Stimulated activated naive CD8-positive, alpha-beta T cell treated with anti-CD3 and anti-CD28 coated beads, Interleukin-15, amount 100 ng/mL, for 72 hours (primary cell): ENCODE measurements at regions not wholly inside any gene's neighbourhood (a gene's known extent, or its start where the extent isn't known, plus 50 kb on each side); places are given as distances from the start of the nearest gene placed in this dataset.

ENCODE experiments used
- ATAC-seq: fragments of 150-1000 bp; cut with Tn5 transposase; 2 replicates; pipeline ENCODE4 v1.10.0; 2021; ENCODE audit warnings: mild to moderate bottlenecking, moderate library complexity
- DNase-seq, 2 donors: peaks; one replicate each; pipeline ENCODE4 v3.0.0; 2021 to 2022
- H3K27ac Mint-ChIP-seq, 2 donors: one replicate each; pipeline ENCODE4 v1.8.0; 2022; ENCODE audit warnings: mild to moderate bottlenecking in 2 of 2, mixed read lengths in 2 of 2, moderate library complexity in 2 of 2
- H3K27me3 Mint-ChIP-seq: one replicate; pipeline ENCODE4 v1.8.0; 2022; ENCODE audit warnings: mixed read lengths
- H3K4me1 Mint-ChIP-seq: one replicate; pipeline ENCODE4 v1.8.0; 2022; ENCODE audit warnings: mild to moderate bottlenecking, mixed read lengths
- H3K4me3 Mint-ChIP-seq, 2 donors: one replicate each; pipeline ENCODE4 v1.8.0; 2022; ENCODE audit warnings: mild to moderate bottlenecking in 2 of 2, mixed read lengths in 2 of 2, moderate library complexity in 1 of 2
- H3K9me3 Mint-ChIP-seq, 2 donors: one replicate each; pipeline ENCODE4 v1.8.0; 2022; ENCODE audit warnings: mixed read lengths in 2 of 2

DNA sequence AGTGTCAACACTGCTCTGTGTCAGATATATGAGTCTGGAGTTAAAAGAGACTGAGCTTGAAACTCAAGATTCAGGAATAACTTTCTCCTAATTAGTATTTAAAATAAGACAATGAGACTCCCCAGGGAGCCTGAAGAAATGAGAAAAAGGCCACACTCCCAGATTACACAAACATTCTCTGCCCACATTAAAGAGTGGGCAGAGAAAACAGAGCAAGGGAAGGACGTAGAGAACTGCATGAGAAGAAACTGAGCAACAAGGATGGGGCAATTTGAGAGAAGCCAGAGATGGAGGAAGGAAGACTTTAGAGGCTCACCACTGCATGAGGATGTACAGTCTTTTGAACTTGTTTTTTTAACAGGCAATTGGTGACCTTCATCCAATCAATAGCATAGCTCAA, 438.2 kb downstream of the TDRD15 start:
- H3K27me3 Mint-ChIP-seq = no peaks in the 10 kb centered on the region
- no peak for ATAC-seq

DNA sequence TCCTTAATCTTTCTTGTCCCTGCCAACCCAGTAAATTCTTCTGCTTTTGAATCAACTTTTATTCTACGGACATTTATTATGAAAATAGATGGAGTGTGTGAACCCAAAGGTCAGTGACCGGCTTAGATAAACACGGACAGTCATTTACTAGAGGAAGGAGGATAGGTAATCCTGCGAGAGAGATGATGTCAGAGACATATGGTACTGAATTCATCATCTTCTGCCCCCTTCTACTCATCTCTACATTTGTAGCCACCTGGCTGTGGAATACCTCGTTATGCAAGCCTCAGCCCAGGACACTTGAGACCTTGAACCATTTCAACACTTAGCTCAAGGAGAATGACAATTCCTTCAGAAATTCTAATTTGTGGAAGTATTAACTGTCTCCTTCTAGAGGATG, 443.6 kb downstream of the TDRD15 start:
- Mint-ChIP-seq H3K27me3 (no peaks in the 10 kb centered on the region), H3K4me1 (no peaks in the 10 kb centered on the region), H3K27ac (no peak overlapping the region), H3K9me3 (peaks cover 5 to 19% of the 10 kb centered on the region in 2 donors), H3K4me3 (no peak overlapping the region)
- ATAC-seq (no peak), DNase-seq (no peak)

More for the DNA sequence above, 438.2 kb downstream of the TDRD15 start:
- Mint-ChIP-seq H3K4me3 (no peak overlapping the region), H3K27ac (no peak overlapping the region), H3K4me1 (no peaks in the 10 kb centered on the region), H3K9me3 (peaks cover 5 to 10% of the 10 kb centered on the region in 2 donors)
- DNase-seq = no peak

DNA sequence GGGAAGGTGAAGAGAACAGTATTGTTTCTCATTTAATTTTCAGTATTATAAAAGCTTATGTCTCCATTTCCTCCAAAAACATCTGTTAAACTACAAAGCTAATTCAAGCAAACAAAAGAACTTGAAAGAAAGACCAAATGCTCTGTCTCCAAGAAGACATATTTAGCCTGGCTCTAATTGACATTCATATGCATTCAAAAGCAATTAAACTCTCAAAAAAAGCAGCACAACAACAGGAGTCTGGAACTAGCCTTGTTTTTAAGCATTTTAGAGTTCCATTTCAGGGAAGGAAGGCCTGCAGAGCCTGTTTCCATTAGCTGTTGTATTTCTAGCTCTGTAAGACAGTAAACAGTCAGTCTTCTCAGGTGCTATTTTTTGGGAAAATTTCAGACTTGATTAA, 447.9 kb downstream of the TDRD15 start:
- Mint-ChIP-seq H3K4me3 (no peak overlapping the region), H3K4me1 (no peaks in the 10 kb centered on the region), H3K9me3 (peaks cover 5 to 28% of the 10 kb centered on the region in 2 donors), H3K27me3 (no peaks in the 10 kb centered on the region), H3K27ac (no peak overlapping the region)
- no peak for DNase-seq
- no peak for ATAC-seq

DNA sequence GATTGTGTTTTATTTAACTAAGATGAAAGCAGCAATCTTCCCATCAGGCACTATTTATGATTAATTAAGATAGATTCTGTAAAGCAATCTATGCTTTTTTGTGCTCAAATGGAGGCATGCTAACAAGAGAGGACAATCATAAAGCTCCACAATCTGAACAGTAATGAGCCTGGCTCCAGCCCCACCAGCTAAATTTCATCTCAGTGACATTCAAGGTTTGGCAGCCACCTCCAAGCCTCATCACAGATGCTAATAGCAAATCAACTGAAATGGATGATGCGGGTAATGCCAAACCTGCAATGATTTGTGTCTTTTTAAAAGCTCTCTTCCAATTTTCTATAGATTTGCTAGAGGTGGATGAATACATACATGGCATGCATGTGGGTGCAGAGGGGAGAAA, 456.6 kb downstream of the TDRD15 start:
- DNase-seq = no peak
- peaks cover 6 to 7% of the 10 kb centered on the region in 2 donors for H3K9me3 Mint-ChIP-seq
- H3K4me3 Mint-ChIP-seq = no peak overlapping the region
- H3K4me1 Mint-ChIP-seq = no peaks in the 10 kb centered on the region
- no peaks in the 10 kb centered on the region for H3K27me3 Mint-ChIP-seq
- ATAC-seq = no peak
- no peak overlapping the region for H3K27ac Mint-ChIP-seq

DNA sequence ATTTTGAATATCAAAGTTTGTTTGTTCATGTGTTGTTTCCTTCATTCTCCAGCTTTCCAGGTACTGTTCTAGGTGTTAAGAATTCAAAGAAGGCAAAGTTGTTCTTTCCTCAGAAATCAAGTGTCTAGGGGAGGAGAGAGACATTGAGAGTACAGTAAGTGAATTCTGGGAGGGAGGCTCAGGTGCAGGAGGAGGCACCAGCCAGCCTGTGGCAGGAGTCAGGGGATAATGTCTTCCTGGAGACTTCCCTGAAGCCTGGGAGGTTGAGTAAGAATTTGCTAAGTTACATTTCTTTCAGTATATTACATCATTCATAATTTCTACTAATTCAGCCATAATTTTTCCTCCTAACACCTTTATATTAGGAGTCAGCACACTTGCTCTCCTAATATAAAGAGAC, 462.1 kb downstream of the TDRD15 start:
- DNase-seq (no peak), ATAC-seq (no peak)
- Mint-ChIP-seq H3K4me1 (no peaks in the 10 kb centered on the region), H3K27ac (peak overlapping the region in 1 of 2 donors; percentile 49), H3K4me3 (no peak overlapping the region), H3K27me3 (no peaks in the 10 kb centered on the region), H3K9me3 (peaks cover under 1 to 11% of the 10 kb centered on the region in 2 donors)

GRCh38 chr2:21590026-21590690, 466.4 kb downstream of the TDRD15 start:
- Mint-ChIP-seq H3K27ac (no peak overlapping the region), H3K4me3 (no peak overlapping the region), H3K4me1 (no peaks in the 10 kb centered on the region), H3K9me3 (peaks cover 5% of the 10 kb centered on the region in 2 donors), H3K27me3 (no peaks in the 10 kb centered on the region)
- DNase-seq = no peak
- no peak for ATAC-seq

DNA sequence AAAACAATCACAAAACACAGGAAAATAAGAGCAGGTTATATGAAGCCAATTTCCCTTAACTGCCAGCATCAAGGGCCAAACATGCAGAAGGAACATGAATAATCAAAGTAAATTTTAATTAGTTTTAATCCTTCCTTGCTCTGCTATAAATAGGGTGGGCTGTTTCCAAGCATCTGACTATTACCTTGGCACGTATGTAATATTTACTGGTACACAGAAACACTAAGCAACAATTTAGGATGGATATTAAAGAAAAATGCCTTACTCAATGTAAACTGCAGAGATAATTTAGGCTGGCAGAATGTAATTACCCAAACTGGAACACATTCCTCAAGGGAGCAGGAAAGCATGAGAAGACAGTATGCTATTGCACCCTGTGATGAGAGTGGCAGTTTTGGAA, 468.2 kb downstream of the TDRD15 start:
- ATAC-seq = no peak
- H3K4me1 Mint-ChIP-seq = no peaks in the 10 kb centered on the region

GRCh38 chr2:21599417-21599816, 475.6 kb downstream of the TDRD15 start:
- Mint-ChIP-seq H3K4me1 (no peaks in the 10 kb centered on the region), H3K27me3 (no peaks in the 10 kb centered on the region), H3K9me3 (peaks cover 0 to 5% of the 10 kb centered on the region in 2 donors), H3K27ac (no peak overlapping the region), H3K4me3 (no peak overlapping the region)
- no peak for ATAC-seq
- no peak for DNase-seq

More for the DNA sequence above, 468.2 kb downstream of the TDRD15 start:
- Mint-ChIP-seq H3K9me3 (peaks cover 5% of the 10 kb centered on the region in 2 donors), H3K4me3 (no peak overlapping the region), H3K27me3 (no peaks in the 10 kb centered on the region), H3K27ac (no peak overlapping the region)
- DNase-seq = no peak

GRCh38 chr2:21602789-21603188, 479.0 kb downstream of the TDRD15 start:
- Mint-ChIP-seq H3K9me3 (peaks cover 0 to 4% of the 10 kb centered on the region in 2 donors), H3K27me3 (no peaks in the 10 kb centered on the region), H3K4me1 (no peaks in the 10 kb centered on the region), H3K27ac (no peak overlapping the region), H3K4me3 (no peak overlapping the region)
- no peak for ATAC-seq
- no peak for DNase-seq

DNA sequence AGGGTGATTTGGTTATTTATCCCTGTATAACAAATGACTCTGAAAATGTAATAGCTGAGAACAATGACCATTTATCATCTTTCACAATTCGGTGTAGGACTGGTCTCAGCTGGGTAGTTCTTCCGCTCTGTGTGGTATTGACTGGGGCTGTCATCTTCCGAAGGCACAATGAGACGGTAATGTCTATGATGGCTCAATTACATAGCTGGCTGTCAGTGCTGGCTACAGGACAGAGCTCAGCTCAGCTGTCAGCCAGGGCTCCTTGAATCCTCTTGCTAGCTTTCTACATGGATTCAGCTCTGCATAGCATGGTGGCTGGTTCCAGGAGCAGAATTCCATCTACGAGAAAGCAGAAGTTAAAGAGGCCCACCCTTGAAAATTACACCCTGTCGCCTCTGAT, 483.8 kb downstream of the TDRD15 start:
- Mint-ChIP-seq H3K27ac (no peak overlapping the region), H3K4me3 (no peak overlapping the region), H3K4me1 (no peaks in the 10 kb centered on the region), H3K27me3 (no peaks in the 10 kb centered on the region), H3K9me3 (peaks cover 11 to 16% of the 10 kb centered on the region in 2 donors)
- ATAC-seq (peak; percentile 45), DNase-seq (no peak)

DNA sequence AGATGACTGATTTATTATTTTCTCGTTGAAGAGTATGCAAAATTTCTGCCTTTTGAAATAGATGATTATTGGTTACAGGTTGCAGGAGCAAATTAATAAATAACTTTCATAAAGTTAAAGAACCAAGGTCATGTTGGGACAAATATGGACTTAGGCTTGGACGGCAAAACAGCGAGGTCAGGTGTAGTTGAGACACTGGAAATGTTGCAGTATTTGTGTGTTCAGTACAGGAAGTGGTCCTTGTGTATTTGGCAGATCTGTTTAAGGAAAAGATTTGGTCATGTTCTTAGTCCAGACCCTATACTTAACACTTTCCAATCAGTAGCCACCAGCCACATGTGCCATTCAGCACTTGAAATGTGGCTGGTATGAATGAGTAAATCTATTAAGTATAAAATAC, 486.5 kb downstream of the TDRD15 start:
- Mint-ChIP-seq H3K4me1 (no peaks in the 10 kb centered on the region), H3K27ac (no peak overlapping the region), H3K4me3 (no peak overlapping the region), H3K27me3 (no peaks in the 10 kb centered on the region), H3K9me3 (peaks cover 16 to 28% of the 10 kb centered on the region in 2 donors)
- ATAC-seq (no peak), DNase-seq (no peak)

- peaks cover 8 to 9% of the 10 kb centered on the region in 2 donors for H3K9me3 Mint-ChIP-seq
- no peaks in the 10 kb centered on the region for H3K27me3 Mint-ChIP-seq
- ATAC-seq (no peak), DNase-seq (no peak)
- H3K27ac Mint-ChIP-seq = no peak overlapping the region
- H3K4me3 Mint-ChIP-seq = no peak overlapping the region
- H3K4me1 Mint-ChIP-seq = no peaks in the 10 kb centered on the region
Observed at GRCh38 chr2:21617885-21618434, 494.2 kb downstream of the TDRD15 start.

DNA sequence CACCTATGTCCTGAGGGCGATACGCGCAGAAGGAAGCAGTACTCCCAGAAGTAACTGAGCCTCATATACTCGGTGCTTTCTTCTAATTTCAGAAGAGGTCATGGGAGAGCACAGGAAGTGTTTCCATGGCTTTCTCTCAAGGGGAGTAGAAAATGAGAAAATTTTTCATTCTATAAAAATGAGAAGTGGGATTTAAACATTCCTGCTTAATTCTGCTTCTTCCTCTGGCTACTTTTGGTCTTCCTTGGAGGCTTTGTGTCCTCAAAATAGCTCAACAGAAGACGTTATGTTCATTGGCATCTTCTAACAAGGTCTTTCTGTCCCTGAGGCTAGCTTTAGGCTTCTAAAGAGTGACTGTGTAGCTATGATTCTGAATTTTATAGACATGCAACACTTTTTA, 497.0 kb downstream of the TDRD15 start:
- no peak for DNase-seq
- no peaks in the 10 kb centered on the region for H3K4me1 Mint-ChIP-seq
- no peak overlapping the region for H3K4me3 Mint-ChIP-seq
- H3K27ac Mint-ChIP-seq = no peak overlapping the region
- H3K9me3 Mint-ChIP-seq = peaks cover 7 to 9% of the 10 kb centered on the region in 2 donors
- H3K27me3 Mint-ChIP-seq = no peaks in the 10 kb centered on the region
- ATAC-seq = no peak

DNA sequence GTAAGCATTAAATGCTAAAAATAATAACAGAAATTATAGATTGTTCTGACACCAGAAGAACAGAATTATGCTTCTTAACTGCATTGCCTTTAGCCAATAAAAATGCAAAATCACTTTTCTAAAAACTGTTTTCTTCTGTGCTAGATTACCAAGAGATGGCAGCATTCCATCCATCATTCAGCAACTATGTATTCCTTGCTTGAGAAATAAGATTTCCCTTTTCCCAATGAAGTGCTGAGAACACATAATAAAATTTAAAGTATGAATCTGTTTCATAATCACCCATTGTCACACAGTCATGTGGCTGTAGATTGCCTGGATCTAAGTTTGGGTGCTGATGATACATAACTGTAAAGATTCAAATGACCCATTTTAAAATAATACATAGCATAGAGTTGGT, 504.2 kb downstream of the TDRD15 start:
- no peak for ATAC-seq
- peaks cover 5 to 7% of the 10 kb centered on the region in 2 donors for H3K9me3 Mint-ChIP-seq
- DNase-seq = no peak
- H3K4me3 Mint-ChIP-seq = no peak overlapping the region
- no peaks in the 10 kb centered on the region for H3K4me1 Mint-ChIP-seq
- H3K27me3 Mint-ChIP-seq = no peaks in the 10 kb centered on the region
- no peak overlapping the region for H3K27ac Mint-ChIP-seq

- Mint-ChIP-seq H3K9me3 (peaks cover 0 to 5% of the 10 kb centered on the region in 2 donors), H3K27ac (no peak overlapping the region), H3K4me1 (no peaks in the 10 kb centered on the region), H3K27me3 (no peaks in the 10 kb centered on the region), H3K4me3 (no peak overlapping the region)
- no peak for DNase-seq
- ATAC-seq = no peak
Observed at GRCh38 chr2:21633015-21633414, 509.2 kb downstream of the TDRD15 start.

GRCh38 chr2:21633466-21633865, 509.7 kb downstream of the TDRD15 start:
- no peak for DNase-seq
- no peak overlapping the region for H3K27ac Mint-ChIP-seq
- no peaks in the 10 kb centered on the region for H3K4me1 Mint-ChIP-seq
- H3K27me3 Mint-ChIP-seq = no peaks in the 10 kb centered on the region
- no peak overlapping the region for H3K4me3 Mint-ChIP-seq
- ATAC-seq = no peak
- H3K9me3 Mint-ChIP-seq = peaks cover 0 to 5% of the 10 kb centered on the region in 2 donors

- Mint-ChIP-seq H3K4me1 (no peaks in the 10 kb centered on the region), H3K27me3 (no peaks in the 10 kb centered on the region), H3K9me3 (peaks cover 0 to 5% of the 10 kb centered on the region in 2 donors), H3K27ac (no peak overlapping the region), H3K4me3 (no peak overlapping the region)
- ATAC-seq = no peak
- no peak for DNase-seq
Observed at GRCh38 chr2:21633911-21634310, 510.1 kb downstream of the TDRD15 start.
